ENCODE measurements at regions not wholly inside any gene's neighbourhood (a gene's known extent, or its start where the extent isn't known, plus 50 kb on each side); places are given as distances from the start of the nearest gene placed in this dataset.

GRCh38 chr13:47518530-47518929, 482.5 kb downstream of the SUCLA2 start:
- intact Hi-C loops (cut with DNase I), result no loop called here
- H3K4me3 ChIP-seq, result no peak overlapping the region
- H3K27me3 ChIP-seq, result no peaks in the 10 kb centered on the region
- H3K9me3 ChIP-seq, result peaks cover 0 to 10% (median 0%) of the 10 kb centered on the region in 3 donors
- no peak overlapping the region for H3K27ac ChIP-seq
- 81 to 95% methylated on average over 1 of the region's 1 CpG for WGBS, 2 donors
- no peaks in the 10 kb centered on the region for H3K36me3 ChIP-seq
- TF ChIP-seq CTCF (IDR thresholded peaks at IDR 0.05) (no peak), POLR2A (IDR thresholded peaks at IDR 0.05) (no peak)
- no peak for DNase-seq
- H3K4me1 ChIP-seq, result no peaks in the 10 kb centered on the region

GRCh38 chr13:47511647-47512046, 489.4 kb downstream of the SUCLA2 start:
- DNase-seq, result no peak
- 73 to 79% methylated on average over 1 of the region's 1 CpG for WGBS, 2 donors
- Histone ChIP-seq H3K27ac (no peak overlapping the region), H3K36me3 (no peaks in the 10 kb centered on the region), H3K4me1 (no peaks in the 10 kb centered on the region), H3K4me3 (no peak overlapping the region), H3K9me3 (peaks cover 0 to 10% (median 0%) of the 10 kb centered on the region in 3 donors), H3K27me3 (no peaks in the 10 kb centered on the region)
- no peak for TF ChIP-seq CTCF (IDR thresholded peaks at IDR 0.05)
- no peak for TF ChIP-seq POLR2A (IDR thresholded peaks at IDR 0.05)
- intact Hi-C loops (cut with DNase I), result no loop called here

GRCh38 chr13:47508527-47509228, 492.4 kb downstream of the SUCLA2 start:
- TF ChIP-seq POLR2A (IDR thresholded peaks at IDR 0.05), result no peak
- TF ChIP-seq CTCF (IDR thresholded peaks at IDR 0.05), result no peak
- intact Hi-C loops (cut with DNase I), result no loop called here
- no peaks in the 10 kb centered on the region for H3K36me3 ChIP-seq
- 54 to 64% methylated on average over 5 of the region's 5 CpGs for WGBS, 2 donors
- H3K4me1 ChIP-seq, result peaks cover 0 to 3% (median 0%) of the 10 kb centered on the region in 3 donors
- no peak overlapping the region for H3K4me3 ChIP-seq
- DNase-seq, result no peak
- no peak overlapping the region for H3K27ac ChIP-seq
- no peaks in the 10 kb centered on the region for H3K27me3 ChIP-seq
- H3K9me3 ChIP-seq, result no peaks in the 10 kb centered on the region

- TF ChIP-seq CTCF (IDR thresholded peaks at IDR 0.05), result no peak
- TF ChIP-seq POLR2A (IDR thresholded peaks at IDR 0.05), result no peak
- Histone ChIP-seq H3K36me3 (no peaks in the 10 kb centered on the region), H3K27ac (no peak overlapping the region), H3K4me1 (peaks cover 0 to 31% (median 5%) of the 10 kb centered on the region in 3 donors), H3K27me3 (no peaks in the 10 kb centered on the region), H3K9me3 (no peaks in the 10 kb centered on the region), H3K4me3 (no peak overlapping the region)
- no peak for DNase-seq
- intact Hi-C loops (cut with DNase I), result no loop called here
- WGBS, 2 donors, result 22 to 56% methylated on average over 2 of the region's 2 CpGs
These were observed 497.6 kb downstream of the SUCLA2 start for GRCh38 chr13:47503475-47503874.

- Histone ChIP-seq H3K27me3 (no peaks in the 10 kb centered on the region), H3K36me3 (no peaks in the 10 kb centered on the region), H3K27ac (no peak overlapping the region), H3K4me1 (peaks cover 0 to 34% (median 5%) of the 10 kb centered on the region in 3 donors), H3K9me3 (no peaks in the 10 kb centered on the region), H3K4me3 (no peak overlapping the region)
- intact Hi-C loops (cut with DNase I), result no loop called here
- TF ChIP-seq CTCF (IDR thresholded peaks at IDR 0.05), result no peak
- TF ChIP-seq POLR2A (IDR thresholded peaks at IDR 0.05), result no peak
- WGBS, 2 donors, result 73 to 77% methylated on average over 2 of the region's 2 CpGs
- DNase-seq, result no peak
These were observed 498.9 kb downstream of the SUCLA2 start for GRCh38 chr13:47502166-47502565.
